Right lobe of liver (tissue), 4 donors: ENCODE measurements at regions not wholly inside any gene's neighbourhood (a gene's known extent, or its start where the extent isn't known, plus 50 kb on each side); places are given as distances from the start of the nearest gene placed in this dataset.

ENCODE experiments used
- CTCF ChIP-seq, 4 donors: fragments of 200-600 bp in 3 of 4; fragments of 450-650 bp in 1 of 4; IDR thresholded peaks; one replicate each; pipeline versions ENCODE4 v1.5.1 to v1.8.0; 2016 to 2022; ENCODE audit warnings: antibody characterized with exemption in 4 of 4, mild to moderate bottlenecking in 2 of 4
- POLR2A ChIP-seq: fragments of 450-650 bp; IDR thresholded peaks from one replicate; pipeline ENCODE4 v1.6.1; 2017; ENCODE audit warnings: antibody characterized with exemption, mild to moderate bottlenecking
- donor health status: DM: no; HTN: no; CAD: no.
- donor health status: DM: no; HTN: no; CAD: no.
- donor health status: DM: no; HTN: yes; CAD: no.

- no peak for TF ChIP-seq CTCF (IDR thresholded peaks at IDR 0.05)
- TF ChIP-seq POLR2A: no peak
Measured at GRCh38 chr2:102910724-102911123, 148.9 kb downstream of the TMEM182 start.
